H1 (cell line): ENCODE measurements at regions not wholly inside any gene's neighbourhood (a gene's known extent, or its start where the extent isn't known, plus 50 kb on each side); places are given as distances from the start of the nearest gene placed in this dataset.

Experiments used
- CTCF ChIA-PET: fragments of 300-600 bp; sonication (Branson Sonifier 250); formaldehyde crosslinking; loops from one replicate; lab custom pipeline; 2021; ENCODE audit not compliant: partially characterized antibody; lab: Charles Lee
- POLR2A ChIA-PET: fragments of 300-600 bp; sonication (Branson Sonifier 250); formaldehyde crosslinking; loops from one replicate; lab custom pipeline; 2021; ENCODE audit warnings: inconsistent platforms; ENCODE audit not compliant: partially characterized antibody; lab: Charles Lee
- DNase-seq, 2 experiments: peaks; one replicate each; pipeline versions ENCODE4 v3.0.0 to v3.0.0-alpha.2; 2010 to 2022; ENCODE audit warnings: low spot score in 2 of 2, low read depth in 1 of 2, mixed read lengths in 1 of 2
- FAIRE-seq: peaks from 2 replicates; lab custom pipeline; 2011; peaks lifted over from hg19 to GRCh38; lab: Jason Lieb, UNC
- H2AFZ ChIP-seq: 2 replicates; pipeline ENCODE4 v1.8.1; 2012; ENCODE audit warnings: low read length, inconsistent platforms
- H2AK5ac ChIP-seq: 2 replicates; pipeline ENCODE4 v1.6.1; 2013; ENCODE audit warnings: low read depth, low read length
- H2BK120ac ChIP-seq: replicated peaks from 2 replicates; pipeline ENCODE3; 2013; ENCODE audit warnings: low read depth, low read length, inconsistent platforms
- H2BK12ac ChIP-seq: 2 replicates; pipeline ENCODE4 v1.6.1; 2013; ENCODE audit warnings: low read depth, low read length
- H2BK15ac ChIP-seq: 2 replicates; pipeline ENCODE4 v1.6.1; 2013; ENCODE audit warnings: low read length
- H2BK20ac ChIP-seq: 2 replicates; pipeline ENCODE4 v1.6.1; 2013; ENCODE audit warnings: low read length
- H2BK5ac ChIP-seq: 2 replicates; pipeline ENCODE4 v1.6.1; 2013; ENCODE audit warnings: low read depth, low read length
- H3K14ac ChIP-seq: 2 replicates; pipeline ENCODE4 v1.6.1; 2013; ENCODE audit warnings: inconsistent platforms; ENCODE audit not compliant: insufficient read length
- H3K18ac ChIP-seq: 2 replicates; pipeline ENCODE4 v1.6.1; 2013; ENCODE audit warnings: low read length; ENCODE audit errors: extremely low read depth
- H3K23ac ChIP-seq: 2 replicates; pipeline ENCODE4 v1.6.1; 2013; ENCODE audit warnings: inconsistent platforms; ENCODE audit not compliant: insufficient read length
- H3K23me2 ChIP-seq: 2 replicates; pipeline ENCODE4 v1.6.1; 2013; ENCODE audit warnings: low read depth, low read length
- H3K27ac ChIP-seq: 2 replicates; pipeline ENCODE4 v1.6.1; 2011; ENCODE audit warnings: low read depth, low read length, inconsistent platforms
- H3K27me3 ChIP-seq, 4 experiments: replicated peaks in 1 of 4; 1 replicate in 1 of 4; 2 replicates in 3 of 4; pipeline versions ENCODE4 v1.6.1 to v1.8.1; 2011 to 2013; ENCODE audit warnings: low read length in 3 of 4, mild to moderate bottlenecking in 3 of 4, inconsistent platforms in 2 of 4, mixed read lengths in 2 of 4, moderate library complexity in 1 of 4; ENCODE audit not compliant: control insufficient read depth in 3 of 4, insufficient read depth in 3 of 4; ENCODE audit errors: extremely low read depth in 1 of 4
- H3K36me3 ChIP-seq, 4 experiments: 2 replicates each; pipeline versions ENCODE4 v1.6.1 to v1.8.1; 2011 to 2013; ENCODE audit warnings: mild to moderate bottlenecking in 4 of 4, low read length in 3 of 4, moderate library complexity in 2 of 4, control low read depth in 1 of 4, inconsistent platforms in 1 of 4; ENCODE audit not compliant: insufficient read depth in 4 of 4, control insufficient read depth in 2 of 4
- H3K4ac ChIP-seq: replicated peaks from 2 replicates; pipeline ENCODE3; 2013; ENCODE audit warnings: low read length, low read depth, mixed read lengths, inconsistent platforms; ENCODE audit not compliant: insufficient read length
- H3K4me1 ChIP-seq, 4 experiments: replicated peaks in 1 of 4; 1 replicate in 1 of 4; 2 replicates in 3 of 4; pipeline versions ENCODE4 v1.6.1 to v1.8.1; 2011 to 2013; ENCODE audit warnings: low read length in 3 of 4, inconsistent platforms in 2 of 4, mixed read lengths in 1 of 4; ENCODE audit not compliant: insufficient read depth in 4 of 4, control insufficient read depth in 3 of 4
- H3K4me2 ChIP-seq, 2 experiments: 2 replicates each; pipeline versions ENCODE4 v1.6.1 to v1.8.1; 2011 to 2013; ENCODE audit warnings: low read depth in 2 of 2, low read length in 2 of 2, control low read depth in 1 of 2, inconsistent platforms in 1 of 2, mild to moderate bottlenecking in 1 of 2; ENCODE audit not compliant: insufficient read depth in 1 of 2
- H3K4me3 ChIP-seq, 4 experiments: fragments of 200-600, 300-600 bp in 1 of 4; sonication (generic), shearing (Covaris generic), sonication (Bioruptor Twin) in 1 of 4; 2 replicates each; pipeline versions ENCODE4 v1.5.1 to v1.8.1; 2011 to 2016; ENCODE audit warnings: low read length in 4 of 4, low read depth in 3 of 4, control low read depth in 2 of 4, inconsistent platforms in 2 of 4, mild to moderate bottlenecking in 2 of 4, mixed read lengths in 1 of 4, moderate library complexity in 1 of 4; ENCODE audit not compliant: insufficient read depth in 2 of 4; ENCODE audit errors: extremely low read depth in 1 of 4
- H3K56ac ChIP-seq: replicated peaks from 2 replicates; pipeline ENCODE3; 2013; ENCODE audit warnings: low read depth, mild to moderate bottlenecking, mixed read lengths, low read length, inconsistent platforms; ENCODE audit not compliant: insufficient read length
- H3K79me1 ChIP-seq: 2 replicates; pipeline ENCODE4 v1.6.1; 2013; ENCODE audit warnings: low read depth, low read length, control low read depth
- H3K79me2 ChIP-seq, 2 experiments: 2 replicates each; pipeline versions ENCODE4 v1.6.1 to v1.8.1; 2012 to 2013; ENCODE audit warnings: low read length in 2 of 2, mild to moderate bottlenecking in 2 of 2, inconsistent platforms in 1 of 2; ENCODE audit not compliant: insufficient read depth in 2 of 2, control insufficient read depth in 1 of 2
- H3K9ac ChIP-seq, 4 experiments: replicated peaks in 1 of 4; 1 replicate in 1 of 4; 2 replicates in 3 of 4; pipeline versions ENCODE4 v1.6.1 to v1.8.1; 2011 to 2013; ENCODE audit warnings: low read depth in 3 of 4, low read length in 3 of 4, control low read depth in 2 of 4, mild to moderate bottlenecking in 2 of 4, moderate library complexity in 2 of 4, inconsistent platforms in 1 of 4; ENCODE audit errors: extremely low read depth in 1 of 4
- H3K9me3 ChIP-seq, 2 experiments: 2 replicates each; pipeline versions ENCODE4 v1.6.1 to v1.8.1; 2012 to 2013; ENCODE audit warnings: mild to moderate bottlenecking in 2 of 2, moderate library complexity in 2 of 2, control low read depth in 1 of 2, inconsistent platforms in 1 of 2, low read depth in 1 of 2, low read length in 1 of 2, mixed read lengths in 1 of 2; ENCODE audit not compliant: insufficient read depth in 2 of 2
- H4K20me1 ChIP-seq, 2 experiments: replicated peaks in 1 of 2; 2 replicates each; pipeline versions ENCODE3 to v1.8.1; 2011 to 2013; ENCODE audit warnings: inconsistent platforms in 2 of 2, low read length in 2 of 2, mild to moderate bottlenecking in 1 of 2; ENCODE audit not compliant: insufficient read depth in 2 of 2, control insufficient read depth in 1 of 2
- H4K5ac ChIP-seq: 2 replicates; pipeline ENCODE4 v1.6.1; 2013; ENCODE audit warnings: low read length, low read depth, mixed read lengths, inconsistent platforms; ENCODE audit not compliant: insufficient read length
- H4K8ac ChIP-seq: 2 replicates; pipeline ENCODE4 v1.8.0; 2013; ENCODE audit warnings: mild to moderate bottlenecking, moderate library complexity, low read length, inconsistent platforms; ENCODE audit not compliant: insufficient read depth; ENCODE audit errors: extremely low read depth
- H4K91ac ChIP-seq: replicated peaks from 2 replicates; pipeline ENCODE3; 2013; ENCODE audit warnings: low read length, mixed read lengths, inconsistent platforms; ENCODE audit not compliant: insufficient read length
- ASH2L ChIP-seq: fragments of 200-600, 300-600 bp; sonication (generic); IDR thresholded peaks from one replicate; pipeline ENCODE4 v1.7.1; 2017; ENCODE audit warnings: low read length
- ATF3 ChIP-seq: IDR thresholded peaks from 2 replicates; pipeline ENCODE4 v1.6.1; 2011; ENCODE audit warnings: low read depth, mild to moderate bottlenecking, low read length; ENCODE audit not compliant: insufficient read depth
- EGR1 ChIP-seq: IDR thresholded peaks from 2 replicates; pipeline ENCODE4 v1.6.1; 2011; ENCODE audit warnings: low read depth, low read length, borderline replicate concordance
- HDAC6 ChIP-seq: IDR thresholded peaks from one replicate; pipeline ENCODE4 v1.7.1; 2012; ENCODE audit warnings: low read depth, mild to moderate bottlenecking, inconsistent platforms, low read length, moderate library complexity
- JUND ChIP-seq: IDR thresholded peaks from 2 replicates; pipeline ENCODE4 v1.6.1; 2011; ENCODE audit warnings: mild to moderate bottlenecking, improper control_type of control experiment, low read length
- POLR2AphosphoS5 ChIP-seq: IDR thresholded peaks from 2 replicates; pipeline ENCODE4 v1.6.1; 2011; ENCODE audit warnings: low read depth, low read length
- POU5F1 ChIP-seq: IDR thresholded peaks from 2 replicates; pipeline ENCODE4 v1.6.1; 2011; ENCODE audit warnings: low read depth, mild to moderate bottlenecking, low read length, moderate library complexity
- RXRA ChIP-seq: IDR thresholded peaks from 2 replicates; pipeline ENCODE4 v1.6.1; 2011; ENCODE audit warnings: low read depth, mild to moderate bottlenecking, low read length, moderate library complexity; ENCODE audit not compliant: insufficient read depth
- SP2 ChIP-seq: IDR thresholded peaks from 2 replicates; pipeline ENCODE4 v1.6.1; 2012; ENCODE audit warnings: mild to moderate bottlenecking, low read length, inconsistent platforms
- SP4 ChIP-seq: IDR thresholded peaks from 2 replicates; pipeline ENCODE4 v1.6.1; 2012; ENCODE audit warnings: low read length, inconsistent platforms
- SRF ChIP-seq: IDR thresholded peaks from 2 replicates; pipeline ENCODE4 v1.6.1; 2011; ENCODE audit warnings: mild to moderate bottlenecking, low read depth, low read length, moderate library complexity
- TBP ChIP-seq: IDR thresholded peaks from 2 replicates; pipeline ENCODE4 v1.6.1; 2011; ENCODE audit warnings: low read depth, low read length, improper control_type of control experiment
- WGBS, 2 experiments: shearing (Covaris generic) in 1 of 2; methylation state at CpG; one replicate each; pipeline versions ENCODE4 v1.1.6 to v1.1.7; 2013 to 2015; ENCODE audit warnings: low lambda C conversion rate in 2 of 2, mixed read lengths in 2 of 2, inconsistent platforms in 1 of 2, low coverage in 1 of 2, missing lambda C conversion rate in 1 of 2; ENCODE audit not compliant: insufficient replicate concordance in 2 of 2, insufficient coverage in 1 of 2, insufficient read length in 1 of 2; ENCODE audit errors: extremely low coverage in 1 of 2, missing lambda C conversion rate in 1 of 2; 5-methylcytosine and 5-hydroxymethylcytosine counted together

GRCh38 chr18:75123113-75123512 is 85.8 kb downstream of the PTGR3 start:
- DNase-seq (peak in 1 of 2 experiments; percentile 28), FAIRE-seq (no peak)
- Histone ChIP-seq H2BK120ac (no peak overlapping the region), H3K27ac (no peak overlapping the region), H2BK20ac (no peak overlapping the region), H3K4me2 (no peak overlapping the region), H3K18ac (no peak overlapping the region), H3K4me3 (no peak overlapping the region), H3K56ac (no peak overlapping the region), H3K36me3 (no peaks in the 10 kb centered on the region), H4K91ac (no peak overlapping the region), H4K5ac (no peak overlapping the region), H2BK12ac (no peak overlapping the region), H2BK5ac (no peak overlapping the region), H3K4ac (no peak overlapping the region), H2BK15ac (no peak overlapping the region), H3K23ac (no peak overlapping the region), H2AFZ (no peak overlapping the region), H3K27me3 (no peaks in the 10 kb centered on the region), H3K9me3 (no peaks in the 10 kb centered on the region), H3K23me2 (peaks cover 3% of the 10 kb centered on the region; the same call in 1 of the 2 replicates), H3K14ac (no peak overlapping the region), H4K8ac (no peak overlapping the region), H3K79me2 (no peaks in the 10 kb centered on the region), H4K20me1 (no peaks in the 10 kb centered on the region), H3K9ac (no peak overlapping the region), H3K79me1 (no peaks in the 10 kb centered on the region), H3K4me1 (no peaks in the 10 kb centered on the region), H2AK5ac (no peak overlapping the region)
- ChIA-PET POLR2A (no interaction called here), CTCF (interaction anchor here (2.1 kb wide), 1 partner anchor 10 kb away, joined by 6 read pairs; no protein-coding TSS in a partner anchor)
- no peak for TF ChIP-seq ASH2L
- no peak for TF ChIP-seq POU5F1
- no peak for TF ChIP-seq HDAC6
- no peak for TF ChIP-seq ATF3
- TF ChIP-seq JUND = no peak
- TF ChIP-seq SP2 = no peak
- no peak for TF ChIP-seq SP4
- no peak for TF ChIP-seq RXRA
- no peak for TF ChIP-seq POLR2AphosphoS5
- no peak for TF ChIP-seq EGR1
- no peak for TF ChIP-seq TBP
- no peak for TF ChIP-seq SRF
- WGBS, 2 experiments = 89% methylated on average over 12 of the region's 12 CpGs; no CpG with 5 or more reads in 1 of the 2 experiments
